GM19468 (cell line): ENCODE measurements at regions not wholly inside any gene's neighbourhood (a gene's known extent, or its start where the extent isn't known, plus 50 kb on each side); places are given as distances from the start of the nearest gene placed in this dataset.
"Not testable (repeated sequence)": the region's sequence is repeated elsewhere in the genome, so short reads cannot be mapped to it uniquely, and the experiment has no call there.

Source experiments
- ATAC-seq: cut with Tn5 transposase; IDR thresholded peaks from one replicate; pipeline ENCODE4 v1.9.1; 2021; ENCODE audit warnings: mild to moderate bottlenecking, moderate library complexity, moderate number of reproducible peaks; ENCODE audit not compliant: unreplicated experiment; ENCODE audit errors: extremely low read depth

GRCh38 chr13:57897225-57897624, 265.7 kb downstream of the PCDH17 start:
- ATAC-seq = no peak

- ATAC-seq = no peak
Measured at GRCh38 chr13:57899096-57899495, 267.6 kb downstream of the PCDH17 start.

- ATAC-seq = not testable (repeated sequence)
Measured at GRCh38 chr13:57909833-57910232, 278.3 kb downstream of the PCDH17 start.

- ATAC-seq = no peak
Measured at GRCh38 chr13:57918086-57918485, 286.5 kb downstream of the PCDH17 start.

GRCh38 chr13:57918913-57919312, 287.4 kb downstream of the PCDH17 start:
- ATAC-seq = no peak

- no peak for ATAC-seq
Measured at GRCh38 chr13:57925250-57925649, 293.7 kb downstream of the PCDH17 start.

GRCh38 chr13:57925751-57926150, 294.2 kb downstream of the PCDH17 start:
- ATAC-seq = no peak

GRCh38 chr13:57932061-57932460, 300.5 kb downstream of the PCDH17 start:
- ATAC-seq = no peak

- ATAC-seq = no peak
Measured at GRCh38 chr13:57933606-57934005, 302.1 kb downstream of the PCDH17 start.

- ATAC-seq = no peak
Measured at GRCh38 chr13:57935965-57936364, 304.4 kb downstream of the PCDH17 start.

GRCh38 chr13:57946361-57946760, 314.8 kb downstream of the PCDH17 start:
- peak; percentile 95 for ATAC-seq

- ATAC-seq = no peak
Measured at GRCh38 chr13:57948884-57949283, 317.3 kb downstream of the PCDH17 start.

GRCh38 chr13:57969951-57970350, 338.4 kb downstream of the PCDH17 start:
- ATAC-seq = no peak

- ATAC-seq = no peak
Measured at GRCh38 chr13:57970404-57970803, 338.9 kb downstream of the PCDH17 start.

- ATAC-seq = no peak
Measured at GRCh38 chr13:57982782-57983181, 351.2 kb downstream of the PCDH17 start.

- ATAC-seq = no peak
Measured at GRCh38 chr13:57988276-57988675, 356.7 kb downstream of the PCDH17 start.

GRCh38 chr13:57991041-57991440, 359.5 kb downstream of the PCDH17 start:
- no peak for ATAC-seq

GRCh38 chr13:57992416-57992815, 360.9 kb downstream of the PCDH17 start:
- no peak for ATAC-seq

- no peak for ATAC-seq
Measured at GRCh38 chr13:57996717-57997116, 365.2 kb downstream of the PCDH17 start.

- ATAC-seq = no peak
Measured at GRCh38 chr13:58004751-58005150, 373.2 kb downstream of the PCDH17 start.

GRCh38 chr13:58018020-58018419, 386.5 kb downstream of the PCDH17 start:
- ATAC-seq = no peak

GRCh38 chr13:58018865-58019264, 387.3 kb downstream of the PCDH17 start:
- ATAC-seq = no peak

GRCh38 chr13:58024103-58024502, 392.6 kb downstream of the PCDH17 start:
- no peak for ATAC-seq
